GM18511 (cell line): ENCODE measurements at regions not wholly inside any gene's neighbourhood (a gene's known extent, or its start where the extent isn't known, plus 50 kb on each side); places are given as distances from the start of the nearest gene placed in this dataset.

Experiments used
- ATAC-seq: cut with Tn5 transposase; IDR thresholded peaks from one replicate; pipeline ENCODE4 v1.9.1; 2021; ENCODE audit warnings: mild to moderate bottlenecking, moderate library complexity; ENCODE audit not compliant: unreplicated experiment

- no peak for ATAC-seq
These were observed 61.6 kb downstream of the LSM5 start for GRCh38 chr7:32428546-32428945.

GRCh38 chr7:32427769-32428291, 62.4 kb downstream of the LSM5 start:
- ATAC-seq: peak; percentile 68

GRCh38 chr7:32416846-32417245, 73.3 kb downstream of the LSM5 start:
- no peak for ATAC-seq

GRCh38 chr7:32415936-32416335, 74.2 kb downstream of the LSM5 start:
- ATAC-seq: no peak

GRCh38 chr7:32415519-32415918, 74.7 kb downstream of the LSM5 start:
- ATAC-seq: no peak

GRCh38 chr7:32412471-32412870, 77.7 kb downstream of the LSM5 start:
- no peak for ATAC-seq

GRCh38 chr7:32410545-32410944, 79.6 kb downstream of the LSM5 start:
- no peak for ATAC-seq

- no peak for ATAC-seq
These were observed 83.8 kb downstream of the LSM5 start for GRCh38 chr7:32406386-32406785.

- no peak for ATAC-seq
These were observed 86.5 kb downstream of the LSM5 start for GRCh38 chr7:32403463-32404229.

GRCh38 chr7:32400676-32401075, 89.5 kb downstream of the LSM5 start:
- no peak for ATAC-seq

GRCh38 chr7:32399311-32399710, 90.9 kb downstream of the LSM5 start:
- no peak for ATAC-seq

- no peak for ATAC-seq
These were observed 95.0 kb downstream of the LSM5 start for GRCh38 chr7:32395168-32395567.

GRCh38 chr7:32393861-32394260, 96.3 kb downstream of the LSM5 start:
- ATAC-seq: no peak

GRCh38 chr7:32390210-32390609, 100.0 kb downstream of the LSM5 start:
- no peak for ATAC-seq

GRCh38 chr7:32385316-32385956, 104.7 kb downstream of the LSM5 start:
- ATAC-seq: no peak

GRCh38 chr7:32381024-32381601, 109.1 kb downstream of the LSM5 start:
- ATAC-seq: no peak

GRCh38 chr7:32379510-32380112, 110.6 kb downstream of the LSM5 start:
- no peak for ATAC-seq

GRCh38 chr7:32378988-32379387, 111.2 kb downstream of the LSM5 start:
- ATAC-seq: no peak

GRCh38 chr7:32364581-32364980, 125.6 kb downstream of the LSM5 start:
- no peak for ATAC-seq

- ATAC-seq: no peak
These were observed 130.1 kb downstream of the LSM5 start for GRCh38 chr7:32360127-32360526.

GRCh38 chr7:32357535-32358277, 132.5 kb downstream of the LSM5 start:
- no peak for ATAC-seq
